IMR-90 (cell line): ENCODE measurements at regions not wholly inside any gene's neighbourhood (a gene's known extent, or its start where the extent isn't known, plus 50 kb on each side); places are given as distances from the start of the nearest gene placed in this dataset.

Source experiments
- CEBPB ChIP-seq: IDR thresholded peaks from 2 replicates; pipeline ENCODE4 v1.6.1; 2012; ENCODE audit warnings: low read depth, low read length, improper control_type of control experiment
- CTCF ChIP-seq: conservative IDR thresholded peaks from 2 replicates; pipeline ENCODE4 v1.5.1; 2012; ENCODE audit warnings: mild to moderate bottlenecking, low read depth, low read length, improper control_type of control experiment
- MAZ ChIP-seq: IDR thresholded peaks from 2 replicates; pipeline ENCODE4 v1.6.1; 2012; ENCODE audit warnings: low read depth, mild to moderate bottlenecking, low read length, improper control_type of control experiment, moderate library complexity, borderline replicate concordance
- MXI1 ChIP-seq: IDR thresholded peaks from 2 replicates; pipeline ENCODE4 v1.6.1; 2012; ENCODE audit warnings: low read depth, mild to moderate bottlenecking, low read length, moderate library complexity, borderline replicate concordance
- NFE2L2 ChIP-seq: fragments of 150-350 bp; IDR thresholded peaks from 2 replicates; pipeline ENCODE4 v1.6.1; 2016; ENCODE audit warnings: low read depth, mild to moderate bottlenecking, low read length
- POLR2A ChIP-seq: IDR thresholded peaks from 2 replicates; pipeline ENCODE4 v1.6.1; 2012; ENCODE audit warnings: mild to moderate bottlenecking, low read depth, low read length
- RFX5 ChIP-seq: IDR thresholded peaks from 2 replicates; pipeline ENCODE4 v1.8.0; 2012; ENCODE audit warnings: low read depth, mild to moderate bottlenecking, low read length, moderate library complexity
- USF2 ChIP-seq: fragments of 150-350 bp; IDR thresholded peaks from 2 replicates; pipeline ENCODE4 v1.6.1; 2017; ENCODE audit warnings: mild to moderate bottlenecking, antibody characterized with exemption, low read length, low read depth

DNA sequence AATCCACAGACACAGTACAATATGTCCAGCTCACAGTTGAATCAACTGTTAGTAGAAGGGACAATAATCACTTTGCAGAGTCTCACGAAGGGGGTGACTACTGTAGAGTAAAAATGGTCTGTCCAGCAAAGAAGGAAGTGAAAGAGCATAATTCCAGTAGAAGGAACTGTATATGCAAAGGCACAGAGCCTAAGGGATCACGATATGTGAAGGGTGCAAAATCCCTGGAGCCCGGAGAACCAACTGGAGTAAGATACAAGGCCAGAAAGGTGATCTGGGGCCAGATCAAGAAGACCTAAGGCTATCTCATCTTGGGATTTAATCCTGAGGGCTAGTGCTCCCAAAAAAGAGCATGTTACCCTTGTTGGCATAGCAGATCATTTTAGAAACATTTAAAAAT is 192.7 kb upstream of the LDB2 start:
- no peak for TF ChIP-seq POLR2A
- no peak for TF ChIP-seq CTCF
- no peak for TF ChIP-seq MXI1
- TF ChIP-seq NFE2L2 = no peak
- TF ChIP-seq RFX5 = no peak
- no peak for TF ChIP-seq MAZ
- no peak for TF ChIP-seq USF2
- no peak for TF ChIP-seq CEBPB
